GM18951 (cell line): ENCODE measurements at regions not wholly inside any gene's neighbourhood (a gene's known extent, or its start where the extent isn't known, plus 50 kb on each side); places are given as distances from the start of the nearest gene placed in this dataset.

Source experiments
- POLR2A ChIP-seq: IDR thresholded peaks from 4 replicates; pipeline ENCODE4 v1.6.1; 2011; ENCODE audit warnings: mild to moderate bottlenecking; ENCODE audit not compliant: insufficient read length, insufficient read depth; ENCODE audit errors: extremely low read depth
- in situ Hi-C: fragments of 300-500 bp; cut with MboI; formaldehyde crosslinking; loops from one replicate; pipeline ENCODE4 v1.12.0; 2022; ENCODE audit warnings: low sequenced_read_pairs, mixed read lengths, inconsistent platforms; ENCODE audit not compliant: unreplicated experiment

GRCh38 chr3:190741788-190742187 is 120.7 kb downstream of the GMNC start:
- in situ Hi-C loops: no loop called here
- no peak for TF ChIP-seq POLR2A

DNA sequence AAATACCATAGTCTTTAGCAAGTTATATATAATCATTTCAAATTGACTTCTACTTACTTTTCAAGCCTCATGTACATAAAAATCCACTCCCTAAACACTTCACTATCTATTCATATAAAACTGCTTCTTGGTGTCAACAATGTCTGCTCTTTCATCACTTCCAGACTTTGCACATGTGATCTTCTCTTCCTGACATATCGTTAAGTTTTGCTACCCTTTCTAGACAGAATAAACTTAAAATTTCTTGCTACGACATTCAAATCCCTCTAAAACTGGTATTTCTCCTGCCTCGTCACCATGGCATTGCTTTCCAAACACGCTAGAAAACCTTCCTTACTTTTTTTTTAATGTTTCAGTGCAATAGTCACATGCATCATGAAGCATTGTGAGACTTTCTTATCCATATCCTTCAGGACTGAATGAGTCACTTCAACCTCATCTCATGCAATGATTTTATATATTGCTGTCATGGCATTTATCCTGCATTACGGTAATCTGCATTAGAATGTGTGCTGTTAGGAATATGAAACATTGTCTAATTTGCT is 122.8 kb downstream of the GMNC start:
- no peak for TF ChIP-seq POLR2A
- in situ Hi-C loops: no loop called here

DNA sequence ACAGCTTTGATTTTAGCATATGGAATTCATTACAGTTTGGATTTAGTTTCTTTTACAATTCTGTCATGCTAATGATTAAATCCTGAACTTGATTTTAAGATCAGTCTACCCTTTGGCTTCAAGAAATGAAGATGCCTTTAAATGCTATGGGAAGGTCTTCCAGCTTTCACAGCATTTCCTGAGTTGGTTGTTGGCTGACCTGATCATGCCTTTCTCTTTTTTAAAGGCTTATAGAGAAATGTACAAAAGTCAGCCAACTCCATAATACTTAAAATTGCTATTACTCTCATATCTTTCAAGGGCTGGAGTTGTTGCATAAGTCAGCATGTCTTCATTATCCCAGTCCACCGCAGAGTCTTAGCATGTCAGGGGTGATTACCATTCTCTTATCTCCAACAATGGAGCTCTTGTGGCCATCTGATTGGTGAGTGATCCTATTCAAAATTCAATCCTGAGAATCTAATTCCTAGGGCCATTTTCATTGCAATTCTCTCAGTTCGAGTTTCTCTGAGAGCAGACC is 123.8 kb downstream of the GMNC start:
- in situ Hi-C loops: no loop called here
- TF ChIP-seq POLR2A: no peak

DNA sequence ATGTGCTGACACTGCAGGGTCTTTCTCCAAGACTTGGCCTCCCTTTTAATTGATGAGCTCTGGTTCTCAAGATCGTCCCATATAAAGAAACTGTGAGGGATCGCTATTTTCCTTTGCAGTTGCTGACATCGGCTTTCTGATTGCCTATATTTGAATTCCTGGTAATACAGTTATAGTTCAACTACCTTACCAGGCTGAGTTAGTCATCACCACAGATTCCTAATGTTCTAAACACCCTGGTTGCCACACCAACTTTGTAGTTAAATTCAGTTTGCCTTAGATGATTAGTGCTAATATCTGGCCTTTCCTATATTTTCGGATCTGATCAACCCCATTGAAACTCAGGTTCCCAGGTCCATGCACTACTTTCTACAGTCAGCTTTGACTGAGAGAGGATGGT is 125.0 kb downstream of the GMNC start:
- in situ Hi-C loops: no loop called here

GRCh38 chr3:190734490-190734889 is 128.0 kb downstream of the GMNC start:
- in situ Hi-C loops: no loop called here
- no peak for TF ChIP-seq POLR2A

More for the DNA sequence above, 125.0 kb downstream of the GMNC start:
- TF ChIP-seq POLR2A: no peak

DNA sequence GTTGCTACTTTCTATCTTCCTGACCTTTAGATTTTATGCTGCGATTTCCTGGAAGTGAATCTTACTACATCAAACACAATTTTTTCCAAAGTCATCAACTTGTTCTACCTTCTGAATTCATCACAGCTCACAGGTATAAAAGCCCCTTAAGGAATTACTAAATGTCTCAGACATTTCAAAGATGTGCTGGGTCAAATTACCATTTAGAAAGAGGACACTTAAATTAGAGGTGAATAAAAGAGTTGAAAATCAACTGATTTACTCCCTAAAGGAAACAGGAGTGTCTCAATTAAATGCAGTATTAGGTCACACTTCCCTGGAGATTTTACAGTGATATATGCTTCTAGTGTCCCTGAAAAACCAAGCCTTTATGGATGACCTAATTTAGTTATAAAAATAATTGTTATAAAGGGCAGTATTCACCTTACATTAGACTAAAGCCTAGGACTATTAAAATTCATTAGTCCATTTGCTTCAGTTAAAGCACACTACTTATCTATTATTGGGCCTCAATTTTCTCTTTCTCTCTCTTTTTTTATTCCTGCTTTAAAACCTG is 128.8 kb downstream of the GMNC start:
- TF ChIP-seq POLR2A: no peak
- in situ Hi-C loops: no loop called here

GRCh38 chr3:190731596-190731995 is 130.9 kb downstream of the GMNC start:
- no peak for TF ChIP-seq POLR2A
- in situ Hi-C loops: no loop called here

DNA sequence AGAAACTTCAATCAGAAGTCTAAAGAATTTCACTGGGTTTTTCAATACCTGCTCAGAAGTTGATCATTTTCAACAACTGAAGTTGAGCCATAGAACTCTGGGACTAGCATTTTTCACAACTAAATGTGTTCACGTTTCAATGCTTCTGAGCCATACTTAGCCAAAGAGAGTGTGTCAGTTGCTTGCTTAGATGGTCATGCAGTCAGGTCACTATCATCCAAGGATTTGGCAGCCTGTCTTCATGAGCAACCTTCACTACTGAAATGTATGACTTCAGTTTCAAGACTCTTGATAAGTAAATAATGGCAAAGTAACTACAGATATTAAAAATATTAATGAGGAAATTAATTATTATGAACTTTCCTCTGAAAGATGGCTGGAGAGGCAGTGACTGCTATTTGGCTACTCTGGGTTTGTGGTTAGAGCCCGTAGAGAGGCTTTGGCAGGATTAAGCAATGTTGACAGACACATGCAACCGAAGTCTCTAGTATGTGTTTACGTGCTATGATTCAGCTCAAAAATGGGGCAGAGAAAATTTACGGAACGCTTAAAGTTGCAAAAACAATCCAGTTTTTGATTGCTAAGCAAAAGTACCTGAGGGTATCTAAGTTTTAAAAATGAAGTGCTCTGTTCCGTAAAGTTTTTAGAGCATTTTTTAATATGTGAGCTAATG is 133.8 kb downstream of the GMNC start:
- in situ Hi-C loops: no loop called here
- TF ChIP-seq POLR2A: no peak

DNA sequence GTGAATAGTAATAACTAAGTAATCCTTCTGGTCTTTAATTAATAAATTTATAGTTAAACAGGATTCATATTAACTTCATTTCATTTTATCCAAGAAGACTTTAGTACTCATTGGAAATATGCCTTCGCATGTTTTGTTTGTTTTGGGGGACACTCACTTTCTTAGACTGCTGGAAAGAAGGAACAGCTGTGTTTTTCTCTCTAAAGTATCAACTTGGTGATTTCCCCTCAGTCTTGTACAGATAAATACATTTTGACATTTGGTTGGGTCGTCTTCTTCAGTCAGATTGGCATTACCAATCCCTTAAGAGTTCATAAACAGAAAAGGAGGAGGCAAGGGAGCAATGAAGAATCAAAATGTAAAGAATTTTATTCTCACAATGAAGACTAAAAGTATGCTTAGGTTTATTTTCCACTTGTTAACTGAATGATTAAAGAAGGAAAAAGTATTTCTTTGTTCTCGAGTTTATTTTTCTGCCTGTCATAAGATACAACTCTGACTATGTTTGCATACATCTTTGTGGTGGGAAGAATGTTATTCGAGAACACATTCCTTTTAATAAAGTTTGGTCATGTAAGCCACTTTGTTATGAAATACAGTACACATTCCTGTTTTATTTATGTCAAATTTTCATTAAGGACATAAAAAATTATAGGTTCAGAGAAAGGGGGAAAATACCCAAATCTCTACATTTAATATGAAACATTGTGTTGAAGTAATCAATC is 140.2 kb downstream of the GMNC start:
- TF ChIP-seq POLR2A: no peak
- in situ Hi-C loops: loop anchor here (25.0 kb wide), 1 partner anchor 760 kb away; no protein-coding TSS in a partner anchor

DNA sequence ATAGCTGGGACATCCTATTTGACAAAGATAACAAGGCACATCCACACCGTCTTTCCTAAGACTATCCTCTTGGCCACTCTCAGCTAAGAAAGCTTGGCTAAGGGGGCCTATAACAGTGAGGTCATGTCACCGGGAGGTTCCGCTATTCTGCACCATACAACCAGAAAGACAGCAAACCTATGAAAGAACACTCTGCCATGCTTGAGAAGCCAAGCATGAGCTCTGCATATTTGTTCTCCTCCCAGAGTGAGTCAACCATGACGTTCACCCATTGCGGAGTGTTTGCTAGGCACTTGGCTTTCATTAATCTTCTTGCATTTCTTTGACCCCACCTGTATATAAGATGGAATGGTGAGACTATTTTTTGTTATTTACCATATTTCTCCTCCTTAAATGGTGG is 141.2 kb downstream of the GMNC start:
- in situ Hi-C loops: loop anchor here (25.0 kb wide), 1 partner anchor 759 kb away; no protein-coding TSS in a partner anchor

DNA sequence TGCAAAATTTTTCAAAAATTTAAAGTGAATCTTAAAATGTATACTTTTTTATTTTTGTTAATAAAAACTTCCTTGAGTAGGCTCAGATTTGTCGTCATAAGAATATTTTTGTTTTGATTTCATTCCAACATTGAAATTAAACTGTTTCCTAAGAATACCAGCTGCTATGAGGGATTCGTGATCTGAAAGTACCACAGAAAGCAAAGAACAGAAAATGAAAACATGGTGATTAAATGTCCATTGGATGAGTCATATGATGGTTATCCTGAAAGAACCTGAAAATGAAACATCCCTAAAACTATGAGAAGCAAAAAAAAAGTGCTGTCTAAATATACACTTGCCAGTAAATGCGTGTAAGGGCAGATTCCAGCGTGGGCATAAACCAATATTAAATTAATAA is 143.8 kb downstream of the GMNC start:
- in situ Hi-C loops: loop anchor here (25.0 kb wide), 1 partner anchor 756 kb away; no protein-coding TSS in a partner anchor
- no peak for TF ChIP-seq POLR2A

More for the DNA sequence above, 141.2 kb downstream of the GMNC start:
- TF ChIP-seq POLR2A: no peak

- in situ Hi-C loops: loop anchor here (25.0 kb wide), 1 partner anchor 756 kb away; no protein-coding TSS in a partner anchor
- TF ChIP-seq POLR2A: no peak
Observed at GRCh38 chr3:190718097-190718496, 144.4 kb downstream of the GMNC start.

- TF ChIP-seq POLR2A: no peak
- in situ Hi-C loops: loop anchor here (25.0 kb wide), 1 partner anchor 755 kb away; no protein-coding TSS in a partner anchor
Observed at GRCh38 chr3:190716961-190717360, 145.5 kb downstream of the GMNC start.
